K562 (cell line): ENCODE measurements at regions not wholly inside any gene's neighbourhood (a gene's known extent, or its start where the extent isn't known, plus 50 kb on each side); places are given as distances from the start of the nearest gene placed in this dataset.

Source experiments
- ATAC-seq: fragments of 200-7000 bp; cut with Tn5 transposase; 3 replicates; pipeline ENCODE4 v1.9.1; 2020; ENCODE audit warnings: moderate library complexity
- BruUV-seq: library from RNA; stranded (reverse); fragments of 400-500 nt; replicated peaks from 2 replicates; lab custom pipeline; 2021; lab: Mats Ljungman, UMichigan
- CTCF ChIA-PET: fragments of 300-600 bp; formaldehyde crosslinking; extraction: SDS; loops from one replicate; lab custom pipeline; 2021; ENCODE audit warnings: low intra/inter-chr PET ratio; lab: Yijun Ruan, JAX
- POLR2A ChIA-PET: fragments of 300-600, 350-650 bp; sonication (Branson Sonifier 250); formaldehyde crosslinking; extraction: SDS; loops from one replicate; lab custom pipeline; 2021; ENCODE audit warnings: antibody characterized with exemption, inconsistent platforms; lab: Yijun Ruan, JAX
- DNase-seq, 4 experiments: peaks; one replicate each; pipeline versions ENCODE4 v3.0.0 to v3.0.0-alpha.2; 2011 to 2018; ENCODE audit warnings: low spot score in 3 of 4, mixed read lengths in 3 of 4; ENCODE audit errors: extremely low read depth in 1 of 4
- FAIRE-seq: peaks from 2 replicates; lab custom pipeline; 2011; peaks lifted over from hg19 to GRCh38; lab: Jason Lieb, UNC
- H2AFZ ChIP-seq: 2 replicates; pipeline ENCODE4 v1.6.0; 2011; ENCODE audit warnings: low read depth, low read length, control low read depth, inconsistent platforms
- H3K27ac ChIP-seq: fragments of 200-600 bp; 3 replicates; pipeline ENCODE4 v1.8.0; 2011; ENCODE audit warnings: low read depth, mild to moderate bottlenecking, control low read depth, inconsistent platforms, low read length, moderate library complexity, mixed read lengths; ENCODE audit errors: extremely low read depth
- H3K27me3 ChIP-seq, 2 experiments: fragments of 300-600 bp in 1 of 2; 2 replicates in 1 of 2; 3 replicates in 1 of 2; pipeline versions ENCODE4 v1.6.0 to v1.8.0; 2011; ENCODE audit warnings: inconsistent platforms in 2 of 2, low read length in 2 of 2, mild to moderate bottlenecking in 1 of 2, mixed read lengths in 1 of 2, moderate library complexity in 1 of 2; ENCODE audit not compliant: control insufficient read depth in 2 of 2, insufficient read depth in 2 of 2
- H3K36me3 ChIP-seq: fragments of 300-600 bp; 3 replicates; pipeline ENCODE4 v1.8.0; 2011; ENCODE audit warnings: mild to moderate bottlenecking, low read length, inconsistent platforms; ENCODE audit not compliant: control insufficient read depth, insufficient read depth
- H3K4me1 ChIP-seq, 2 experiments: fragments of 200-600 bp in 1 of 2; replicated peaks in 1 of 2; 2 replicates in 1 of 2; 3 replicates in 1 of 2; pipeline versions ENCODE4 v1.5.1 to v1.8.0; 2011; ENCODE audit warnings: inconsistent platforms in 2 of 2, low read length in 2 of 2, mild to moderate bottlenecking in 1 of 2, mixed read lengths in 1 of 2, moderate library complexity in 1 of 2; ENCODE audit not compliant: control insufficient read depth in 2 of 2, insufficient read depth in 2 of 2
- H3K4me2 ChIP-seq: 2 replicates; pipeline ENCODE4 v1.6.1; 2011; ENCODE audit warnings: low read length, control low read depth, inconsistent platforms, mixed read lengths; ENCODE audit not compliant: insufficient read depth
- H3K4me3 ChIP-seq: fragments of 200-600 bp; sonication (generic), shearing (Covaris generic); 2 replicates; pipeline ENCODE4 v1.5.1; 2016; ENCODE audit warnings: control low read depth, inconsistent platforms
- H3K79me2 ChIP-seq: fragments of 200-600 bp; 3 replicates; pipeline ENCODE4 v1.8.0; 2011; ENCODE audit warnings: low read length, inconsistent platforms; ENCODE audit not compliant: control insufficient read depth, insufficient read depth
- H3K9ac ChIP-seq, 2 experiments: 2 replicates each; pipeline versions ENCODE4 v1.6.0 to v1.6.1; 2011; ENCODE audit warnings: low read depth in 2 of 2, low read length in 2 of 2, control low read depth in 1 of 2, inconsistent platforms in 1 of 2, mild to moderate bottlenecking in 1 of 2, mixed read lengths in 1 of 2; ENCODE audit not compliant: insufficient read depth in 1 of 2
- H3K9me1 ChIP-seq: one replicate; pipeline ENCODE4 v1.6.0; 2011; ENCODE audit warnings: inconsistent platforms, mild to moderate bottlenecking, low read length, moderate library complexity; ENCODE audit not compliant: control insufficient read depth, insufficient read depth
- H3K9me3 ChIP-seq: replicated peaks from 2 replicates; pipeline ENCODE4 v1.5.1; 2011; ENCODE audit warnings: low read depth, low read length, inconsistent platforms; ENCODE audit not compliant: control insufficient read depth, insufficient read depth
- H4K20me1 ChIP-seq: replicated peaks from 2 replicates; pipeline ENCODE4 v1.6.1; 2011; ENCODE audit warnings: low read length, inconsistent platforms, mixed read lengths; ENCODE audit not compliant: control insufficient read depth, insufficient read depth
- GTF2E2 ChIP-seq: fragments of 200-800 bp; sonication (Bioruptor generic); IDR thresholded peaks from 2 replicates; pipeline ENCODE4 v1.6.1; 2016; ENCODE audit warnings: missing genetic modification characterization, missing compliant biosample characterization
- HDAC8 ChIP-seq: fragments of 450-650 bp; IDR thresholded peaks from 2 replicates; pipeline ENCODE4 v1.6.1; 2016; ENCODE audit warnings: mild to moderate bottlenecking, missing genetic modification characterization, moderate library complexity, missing compliant biosample characterization
- NR2F6 ChIP-seq: fragments of 450-650 bp; formaldehyde crosslinking; IDR thresholded peaks from 2 replicates; pipeline ENCODE4 v1.4.0; 2020; ENCODE audit warnings: mild to moderate bottlenecking
- SLC30A9 ChIP-seq: fragments of 250-450 bp; sonication (Bioruptor Pico); IDR thresholded peaks from 2 replicates; pipeline ENCODE4 v1.8.0; 2022; ENCODE audit warnings: mild to moderate bottlenecking, moderate library complexity
- ZNF12 ChIP-seq: sonication (generic); formaldehyde crosslinking; IDR thresholded peaks from 2 replicates; pipeline ENCODE4 v1.4.0; 2020; ENCODE audit warnings: mild to moderate bottlenecking, missing genetic modification reagents
- ZNF140 ChIP-seq: fragments of 250-450 bp; sonication (Bioruptor Pico); IDR thresholded peaks from 2 replicates; pipeline ENCODE4 v1.8.0; 2021; ENCODE audit warnings: moderate library complexity, mild to moderate bottlenecking, inconsistent platforms
- WGBS: fragments of 100-300 bp; shearing (Covaris generic); methylation state at CpG from one replicate; pipeline ENCODE4 v1.1.6; 2016; ENCODE audit warnings: low coverage, mixed read lengths; ENCODE audit not compliant: insufficient coverage; ENCODE audit errors: missing lambda C conversion rate; 5-methylcytosine and 5-hydroxymethylcytosine counted together
- in situ Hi-C: fragments of 300-500 bp; cut with MboI; formaldehyde crosslinking; loops from 4 replicates; pipeline ENCODE4 v1.15.0; 2018; ENCODE audit warnings: inconsistent platforms, mixed read lengths
- intact Hi-C: fragments of 100-400 bp; cut with micrococcal nuclease; formaldehyde crosslinking; loops from 2 replicates; pipeline ENCODE4 v1.14.2; 2022
- TF ChIP-seq, protein P1 (sequence below): sonication (generic); formaldehyde crosslinking; IDR thresholded peaks from 2 replicates; pipeline ENCODE4 v1.8.0; 2023; ENCODE audit warnings: mild to moderate bottlenecking, missing genetic modification reagents
- TF ChIP-seq, protein P2 (sequence below): sonication (generic); formaldehyde crosslinking; IDR thresholded peaks from 2 replicates; pipeline ENCODE4 v1.9.0; 2022; ENCODE audit warnings: mild to moderate bottlenecking, missing genetic modification reagents
- TF ChIP-seq, protein P3 (sequence below): fragments of 250-450 bp; sonication (Bioruptor Pico); IDR thresholded peaks from 2 replicates; pipeline ENCODE4 v1.9.0; 2021; ENCODE audit warnings: mild to moderate bottlenecking
- TF ChIP-seq, protein P4 (sequence below), 2 experiments: fragments of 200-800 bp in 1 of 2; sonication (Bioruptor generic) in 1 of 2; sonication (generic) in 1 of 2; formaldehyde crosslinking in 1 of 2; IDR thresholded peaks in 1 of 2; conservative IDR thresholded peaks in 1 of 2; 2 replicates each; pipeline versions ENCODE4 v1.5.0 to v1.6.1; 2016 to 2020; ENCODE audit warnings: missing compliant biosample characterization in 1 of 2, missing genetic modification characterization in 1 of 2, missing genetic modification reagents in 1 of 2

DNA sequence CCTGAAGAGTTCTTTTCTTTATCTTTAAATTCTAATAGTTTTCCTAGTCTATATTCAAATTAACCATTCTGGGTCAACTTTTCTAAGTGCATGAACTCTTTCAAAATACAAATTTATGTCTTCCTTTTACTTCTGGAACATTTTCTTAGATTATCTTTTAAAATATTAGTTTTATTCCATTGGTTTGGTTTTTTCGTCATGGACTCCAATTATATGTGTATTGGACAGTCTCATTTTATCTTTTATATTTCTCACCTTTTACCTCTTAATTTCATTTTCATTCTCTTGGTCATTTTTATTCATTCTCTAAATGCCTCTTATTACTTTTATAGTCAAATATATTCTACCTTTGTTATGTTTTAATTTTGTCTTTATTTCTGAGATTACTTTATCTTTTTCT, 356.7 kb upstream of the MMS22L start (continued):
- TF ChIP-seq, protein P1, sequence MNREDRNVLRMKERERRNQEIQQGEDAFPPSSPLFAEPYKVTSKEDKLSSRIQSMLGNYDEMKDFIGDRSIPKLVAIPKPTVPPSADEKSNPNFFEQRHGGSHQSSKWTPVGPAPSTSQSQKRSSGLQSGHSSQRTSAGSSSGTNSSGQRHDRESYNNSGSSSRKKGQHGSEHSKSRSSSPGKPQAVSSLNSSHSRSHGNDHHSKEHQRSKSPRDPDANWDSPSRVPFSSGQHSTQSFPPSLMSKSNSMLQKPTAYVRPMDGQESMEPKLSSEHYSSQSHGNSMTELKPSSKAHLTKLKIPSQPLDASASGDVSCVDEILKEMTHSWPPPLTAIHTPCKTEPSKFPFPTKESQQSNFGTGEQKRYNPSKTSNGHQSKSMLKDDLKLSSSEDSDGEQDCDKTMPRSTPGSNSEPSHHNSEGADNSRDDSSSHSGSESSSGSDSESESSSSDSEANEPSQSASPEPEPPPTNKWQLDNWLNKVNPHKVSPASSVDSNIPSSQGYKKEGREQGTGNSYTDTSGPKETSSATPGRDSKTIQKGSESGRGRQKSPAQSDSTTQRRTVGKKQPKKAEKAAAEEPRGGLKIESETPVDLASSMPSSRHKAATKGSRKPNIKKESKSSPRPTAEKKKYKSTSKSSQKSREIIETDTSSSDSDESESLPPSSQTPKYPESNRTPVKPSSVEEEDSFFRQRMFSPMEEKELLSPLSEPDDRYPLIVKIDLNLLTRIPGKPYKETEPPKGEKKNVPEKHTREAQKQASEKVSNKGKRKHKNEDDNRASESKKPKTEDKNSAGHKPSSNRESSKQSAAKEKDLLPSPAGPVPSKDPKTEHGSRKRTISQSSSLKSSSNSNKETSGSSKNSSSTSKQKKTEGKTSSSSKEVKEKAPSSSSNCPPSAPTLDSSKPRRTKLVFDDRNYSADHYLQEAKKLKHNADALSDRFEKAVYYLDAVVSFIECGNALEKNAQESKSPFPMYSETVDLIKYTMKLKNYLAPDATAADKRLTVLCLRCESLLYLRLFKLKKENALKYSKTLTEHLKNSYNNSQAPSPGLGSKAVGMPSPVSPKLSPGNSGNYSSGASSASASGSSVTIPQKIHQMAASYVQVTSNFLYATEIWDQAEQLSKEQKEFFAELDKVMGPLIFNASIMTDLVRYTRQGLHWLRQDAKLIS (CRISPR knock-in tag): no peak
- no peak for TF ChIP-seq ZNF12 (CRISPR knock-in tag)
- no peak for TF ChIP-seq NR2F6 (CRISPR knock-in tag)
- TF ChIP-seq, protein P2, sequence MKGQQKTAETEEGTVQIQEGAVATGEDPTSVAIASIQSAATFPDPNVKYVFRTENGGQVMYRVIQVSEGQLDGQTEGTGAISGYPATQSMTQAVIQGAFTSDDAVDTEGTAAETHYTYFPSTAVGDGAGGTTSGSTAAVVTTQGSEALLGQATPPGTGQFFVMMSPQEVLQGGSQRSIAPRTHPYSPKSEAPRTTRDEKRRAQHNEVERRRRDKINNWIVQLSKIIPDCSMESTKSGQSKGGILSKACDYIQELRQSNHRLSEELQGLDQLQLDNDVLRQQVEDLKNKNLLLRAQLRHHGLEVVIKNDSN (CRISPR knock-in tag): no peak
- no peak for TF ChIP-seq GTF2E2 (tag)
- TF ChIP-seq, all 486 proteins: peak for 0

DNA sequence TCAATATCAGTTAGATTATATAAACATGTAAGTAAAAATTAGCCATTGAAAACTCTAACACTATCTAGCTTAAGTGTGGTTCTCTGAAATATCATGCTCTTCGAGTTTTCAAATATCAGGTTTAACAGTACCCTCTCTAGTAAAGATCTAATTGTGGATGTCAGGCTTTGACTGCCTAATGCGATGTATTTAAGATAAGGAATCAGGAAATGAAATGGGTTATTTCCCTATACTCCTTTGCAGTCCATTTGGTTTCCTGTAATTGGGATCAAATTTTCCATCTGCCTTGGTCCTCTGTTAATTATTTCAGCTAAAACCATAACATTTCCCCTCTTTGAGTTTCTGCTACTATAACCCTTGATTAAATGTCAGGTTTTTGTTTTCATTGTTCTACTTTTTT, 361.3 kb upstream of the MMS22L start:
- Histone ChIP-seq H3K9me3 (no peaks in the 10 kb centered on the region; the same call in 1 of the 2 replicates), H3K4me3 (no peak overlapping the region), H3K9me1 (no peaks in the 10 kb centered on the region), H3K27me3 (no peaks in the 10 kb centered on the region), H3K4me1 (no peaks in the 10 kb centered on the region), H3K4me2 (no peak overlapping the region), H4K20me1 (no peaks in the 10 kb centered on the region), H3K27ac (no peak overlapping the region), H2AFZ (no peak overlapping the region), H3K36me3 (no peaks in the 10 kb centered on the region)
- no TSS peak for BruUV-seq
- DNase-seq: no peak
- intact Hi-C loops: no loop called here
- POLR2A ChIA-PET: no interaction called here
- FAIRE-seq: no peak
- WGBS: 0% methylated on average over 2 of the region's 2 CpGs
- CTCF ChIA-PET: no interaction called here
- in situ Hi-C loops: no loop called here
- TF ChIP-seq, protein P3, sequence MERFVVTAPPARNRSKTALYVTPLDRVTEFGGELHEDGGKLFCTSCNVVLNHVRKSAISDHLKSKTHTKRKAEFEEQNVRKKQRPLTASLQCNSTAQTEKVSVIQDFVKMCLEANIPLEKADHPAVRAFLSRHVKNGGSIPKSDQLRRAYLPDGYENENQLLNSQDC (CRISPR knock-in tag): no peak
- no peak for TF ChIP-seq SLC30A9 (CRISPR knock-in tag)
- TF ChIP-seq, protein P4, sequence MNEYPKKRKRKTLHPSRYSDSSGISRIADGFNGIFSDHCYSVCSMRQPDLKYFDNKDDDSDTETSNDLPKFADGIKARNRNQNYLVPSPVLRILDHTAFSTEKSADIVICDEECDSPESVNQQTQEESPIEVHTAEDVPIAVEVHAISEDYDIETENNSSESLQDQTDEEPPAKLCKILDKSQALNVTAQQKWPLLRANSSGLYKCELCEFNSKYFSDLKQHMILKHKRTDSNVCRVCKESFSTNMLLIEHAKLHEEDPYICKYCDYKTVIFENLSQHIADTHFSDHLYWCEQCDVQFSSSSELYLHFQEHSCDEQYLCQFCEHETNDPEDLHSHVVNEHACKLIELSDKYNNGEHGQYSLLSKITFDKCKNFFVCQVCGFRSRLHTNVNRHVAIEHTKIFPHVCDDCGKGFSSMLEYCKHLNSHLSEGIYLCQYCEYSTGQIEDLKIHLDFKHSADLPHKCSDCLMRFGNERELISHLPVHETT (CRISPR knock-in tag; conservative IDR thresholded peaks at IDR 0.05 in 1 of 2, IDR thresholded peaks at IDR 0.05 in 1 of 2): no peak
- no peak for TF ChIP-seq ZNF140 (CRISPR knock-in tag)
- no peak for TF ChIP-seq HDAC8 (tag)
- TF ChIP-seq, all 486 proteins: peak for 0
- no peaks in the 10 kb centered on the region for H3K79me2 ChIP-seq
- H3K9ac ChIP-seq: no peak overlapping the region
- no peak for ATAC-seq
